ENCODE measurements at regions not wholly inside any gene's neighbourhood (a gene's known extent, or its start where the extent isn't known, plus 50 kb on each side); places are given as distances from the start of the nearest gene placed in this dataset.
"Not testable (repeated sequence)": the region's sequence is repeated elsewhere in the genome, so short reads cannot be mapped to it uniquely, and the experiment has no call there.

- WGBS, 2 donors (ENCODE audit: low coverage in 1 of 2): 58 to 79% methylated on average over 4 of the region's 4 CpGs
- in situ Hi-C loops (cut with MboI; ENCODE audit: low pct_ligation_motif_present in 1 of 4, low pct_unique_long_range_greater_than_20kb in 1 of 4, low sequenced_read_pairs in 3 of 4) (no loop called here), intact Hi-C loops (cut with DNase I; ENCODE audit: low total_unique reads) (no loop called here)
- DNase-seq: no peak
- no peaks in the 10 kb centered on the region for H3K4me1 ChIP-seq
- no peaks in the 10 kb centered on the region for H3K27me3 ChIP-seq
- no peak for TF ChIP-seq CTCF (IDR thresholded peaks at IDR 0.05)
- TF ChIP-seq POLR2A (IDR thresholded peaks at IDR 0.05): no peak
- no peak for TF ChIP-seq EP300 (IDR thresholded peaks at IDR 0.05; ENCODE audit: low read depth)
- no peak for TF ChIP-seq POLR2AphosphoS5 (IDR thresholded peaks at IDR 0.05)
- H3K27ac ChIP-seq: no peak overlapping the region
- no peaks in the 10 kb centered on the region for H3K9me3 ChIP-seq
- H3K4me3 ChIP-seq: no peak overlapping the region
- H3K36me3 ChIP-seq: no peaks in the 10 kb centered on the region
Measured at GRCh38 chr4:11070813-11071212, 357.9 kb downstream of the HS3ST1 start.

- DNase-seq: no peak
- no peaks in the 10 kb centered on the region for H3K36me3 ChIP-seq
- in situ Hi-C loops (cut with MboI; ENCODE audit: low pct_ligation_motif_present in 1 of 4, low pct_unique_long_range_greater_than_20kb in 1 of 4, low sequenced_read_pairs in 3 of 4): no loop called here
- TF ChIP-seq POLR2AphosphoS5 (IDR thresholded peaks at IDR 0.05) (no peak), CTCF (IDR thresholded peaks at IDR 0.05) (no peak), POLR2A (IDR thresholded peaks at IDR 0.05) (no peak), EP300 (IDR thresholded peaks at IDR 0.05; ENCODE audit: low read depth) (no peak)
- intact Hi-C loops (cut with DNase I; ENCODE audit: low total_unique reads): no loop called here
- H3K4me3 ChIP-seq: no peak overlapping the region
- 56 to 62% methylated on average over 2 of the region's 2 CpGs for WGBS, 2 donors (ENCODE audit: low coverage in 1 of 2)
- H3K4me1 ChIP-seq: no peaks in the 10 kb centered on the region
- no peaks in the 10 kb centered on the region for H3K9me3 ChIP-seq
- no peak overlapping the region for H3K27ac ChIP-seq
- no peaks in the 10 kb centered on the region for H3K27me3 ChIP-seq
Measured at GRCh38 chr4:11069581-11070211, 359.0 kb downstream of the HS3ST1 start.

GRCh38 chr4:11069083-11069482, 359.6 kb downstream of the HS3ST1 start:
- Histone ChIP-seq H3K9me3 (no peaks in the 10 kb centered on the region), H3K36me3 (no peaks in the 10 kb centered on the region), H3K27ac (no peak overlapping the region), H3K4me3 (no peak overlapping the region), H3K27me3 (no peaks in the 10 kb centered on the region), H3K4me1 (no peaks in the 10 kb centered on the region)
- no peak for DNase-seq
- intact Hi-C loops (cut with DNase I; ENCODE audit: low total_unique reads) (no loop called here), in situ Hi-C loops (cut with MboI; ENCODE audit: low pct_ligation_motif_present in 1 of 4, low pct_unique_long_range_greater_than_20kb in 1 of 4, low sequenced_read_pairs in 3 of 4) (no loop called here)
- no peak for TF ChIP-seq POLR2A (IDR thresholded peaks at IDR 0.05)
- TF ChIP-seq POLR2AphosphoS5 (IDR thresholded peaks at IDR 0.05): no peak
- no peak for TF ChIP-seq CTCF (IDR thresholded peaks at IDR 0.05)
- no peak for TF ChIP-seq EP300 (IDR thresholded peaks at IDR 0.05; ENCODE audit: low read depth)
- 64 to 76% methylated on average over 2 to 3 of the region's 3 CpGs for WGBS, 2 donors (ENCODE audit: low coverage in 1 of 2)

GRCh38 chr4:11066584-11066983, 362.1 kb downstream of the HS3ST1 start:
- H3K4me3 ChIP-seq; DNase-seq; in situ Hi-C loops (cut with MboI; ENCODE audit: low pct_ligation_motif_present in 1 of 4, low pct_unique_long_range_greater_than_20kb in 1 of 4, low sequenced_read_pairs in 3 of 4); intact Hi-C loops (cut with DNase I; ENCODE audit: low total_unique reads); H3K36me3 ChIP-seq; H3K4me1 ChIP-seq; H3K27me3 ChIP-seq; H3K9me3 ChIP-seq; H3K27ac ChIP-seq: not testable (repeated sequence)
- WGBS, 2 donors (ENCODE audit: low coverage in 1 of 2): 95% methylated on average over 22 of the region's 22 CpGs; no CpG with 5 or more reads in 1 of the 2 donors

- WGBS, 2 donors (ENCODE audit: low coverage in 1 of 2): 87% methylated on average over 3 of the region's 3 CpGs; no CpG with 5 or more reads in 1 of the 2 donors
- intact Hi-C loops (cut with DNase I; ENCODE audit: low total_unique reads); in situ Hi-C loops (cut with MboI; ENCODE audit: low pct_ligation_motif_present in 1 of 4, low pct_unique_long_range_greater_than_20kb in 1 of 4, low sequenced_read_pairs in 3 of 4); H3K4me1 ChIP-seq; H3K4me3 ChIP-seq; DNase-seq; H3K36me3 ChIP-seq; H3K9me3 ChIP-seq; H3K27ac ChIP-seq; H3K27me3 ChIP-seq: not testable (repeated sequence)
Measured at GRCh38 chr4:11060637-11061036, 368.1 kb downstream of the HS3ST1 start.

GRCh38 chr4:11054937-11055336, 370.4 kb upstream of the CLNK start:
- DNase-seq; H3K9me3 ChIP-seq; H3K4me3 ChIP-seq; H3K4me1 ChIP-seq; H3K36me3 ChIP-seq; intact Hi-C loops (cut with DNase I; ENCODE audit: low total_unique reads); H3K27me3 ChIP-seq; in situ Hi-C loops (cut with MboI; ENCODE audit: low pct_ligation_motif_present in 1 of 4, low pct_unique_long_range_greater_than_20kb in 1 of 4, low sequenced_read_pairs in 3 of 4); H3K27ac ChIP-seq: not testable (repeated sequence)
- WGBS, 2 donors (ENCODE audit: low coverage in 1 of 2): 89 to 92% methylated on average over 2 to 7 of the region's 7 CpGs
